GM23248 (cell line): ENCODE measurements at regions not wholly inside any gene's neighbourhood (a gene's known extent, or its start where the extent isn't known, plus 50 kb on each side); places are given as distances from the start of the nearest gene placed in this dataset.

Source experiments
- DNase-seq: peaks from one replicate; pipeline ENCODE4 v3.0.0-alpha.2; 2015
- H2AFZ ChIP-seq: fragments of 200-600 bp; sonication (generic); 2 replicates; pipeline ENCODE4 v1.6.1; 2016; ENCODE audit warnings: antibody characterized with exemption
- H3F3A ChIP-seq: fragments of 200-600 bp; sonication (generic); 2 replicates; pipeline ENCODE4 v1.6.1; 2016; ENCODE audit warnings: mild to moderate bottlenecking, antibody characterized with exemption, mixed run types; ENCODE audit not compliant: insufficient read depth
- H3K27ac ChIP-seq: fragments of 200-600 bp; sonication (generic); 2 replicates; pipeline ENCODE4 v1.5.1; 2016; ENCODE audit warnings: mild to moderate bottlenecking
- H3K27me3 ChIP-seq: fragments of 200-600 bp; sonication (generic); replicated peaks from 2 replicates; pipeline ENCODE4 v1.6.1; 2016; ENCODE audit warnings: mild to moderate bottlenecking; ENCODE audit not compliant: insufficient read depth
- H3K36me3 ChIP-seq: fragments of 200-600 bp; sonication (generic); 2 replicates; pipeline ENCODE4 v1.6.1; 2016; ENCODE audit warnings: low read depth, mild to moderate bottlenecking
- H3K4me1 ChIP-seq: fragments of 200-600 bp; sonication (generic); 2 replicates; pipeline ENCODE4 v1.6.1; 2016; ENCODE audit warnings: mild to moderate bottlenecking; ENCODE audit not compliant: insufficient read depth
- H3K4me2 ChIP-seq: fragments of 200-600 bp; sonication (generic); one replicate; pipeline ENCODE4 v1.6.1; 2016; ENCODE audit warnings: mild to moderate bottlenecking; ENCODE audit not compliant: unreplicated experiment
- H3K4me3 ChIP-seq: fragments of 200-600 bp; sonication (generic); 2 replicates; pipeline ENCODE4 v1.5.1; 2016; ENCODE audit warnings: mild to moderate bottlenecking
- H3K79me2 ChIP-seq: fragments of 200-600 bp; sonication (generic); 2 replicates; pipeline ENCODE4 v1.6.1; 2016; ENCODE audit warnings: mild to moderate bottlenecking; ENCODE audit not compliant: insufficient read depth
- H3K9ac ChIP-seq: fragments of 200-600 bp; sonication (generic); 2 replicates; pipeline ENCODE4 v1.6.1; 2016; ENCODE audit warnings: mild to moderate bottlenecking
- H3K9me2 ChIP-seq: fragments of 200-600 bp; sonication (generic); 2 replicates; pipeline ENCODE4 v1.6.1; 2016; ENCODE audit warnings: mixed run types, mild to moderate bottlenecking, moderate library complexity; ENCODE audit not compliant: insufficient read depth
- H3K9me3 ChIP-seq: fragments of 200-600 bp; sonication (generic); one replicate; pipeline ENCODE4 v1.6.1; 2017; ENCODE audit warnings: low read depth
- H4K20me1 ChIP-seq: fragments of 200-600 bp; sonication (generic); 2 replicates; pipeline ENCODE4 v1.6.0; 2016; ENCODE audit not compliant: insufficient read depth
- EZH2 ChIP-seq: fragments of 200-600 bp; sonication (generic); IDR thresholded peaks from 2 replicates; pipeline ENCODE4 v1.6.1; 2018; ENCODE audit warnings: antibody characterized with exemption, mild to moderate bottlenecking; ENCODE audit not compliant: insufficient read depth, poor library complexity, severe bottlenecking
- EZH2phosphoT487 ChIP-seq: fragments of 200-600 bp; sonication (generic); IDR thresholded peaks from 2 replicates; pipeline ENCODE4 v1.6.1; 2018; ENCODE audit warnings: antibody characterized with exemption, moderate library complexity, mild to moderate bottlenecking, low read depth; ENCODE audit not compliant: insufficient read depth
- WGBS, 2 experiments: methylation state at CpG; one replicate each; pipeline ENCODE4 v1.1.6; 2015 to 2017; ENCODE audit warnings: low lambda C conversion rate in 2 of 2, low coverage in 1 of 2; ENCODE audit errors: missing lambda C conversion rate in 2 of 2; 5-methylcytosine and 5-hydroxymethylcytosine counted together
- in situ Hi-C: fragments of 300-500 bp; cut with MboI; formaldehyde crosslinking; loops from 2 replicates; pipeline ENCODE4 v1.15.0; 2020

DNA sequence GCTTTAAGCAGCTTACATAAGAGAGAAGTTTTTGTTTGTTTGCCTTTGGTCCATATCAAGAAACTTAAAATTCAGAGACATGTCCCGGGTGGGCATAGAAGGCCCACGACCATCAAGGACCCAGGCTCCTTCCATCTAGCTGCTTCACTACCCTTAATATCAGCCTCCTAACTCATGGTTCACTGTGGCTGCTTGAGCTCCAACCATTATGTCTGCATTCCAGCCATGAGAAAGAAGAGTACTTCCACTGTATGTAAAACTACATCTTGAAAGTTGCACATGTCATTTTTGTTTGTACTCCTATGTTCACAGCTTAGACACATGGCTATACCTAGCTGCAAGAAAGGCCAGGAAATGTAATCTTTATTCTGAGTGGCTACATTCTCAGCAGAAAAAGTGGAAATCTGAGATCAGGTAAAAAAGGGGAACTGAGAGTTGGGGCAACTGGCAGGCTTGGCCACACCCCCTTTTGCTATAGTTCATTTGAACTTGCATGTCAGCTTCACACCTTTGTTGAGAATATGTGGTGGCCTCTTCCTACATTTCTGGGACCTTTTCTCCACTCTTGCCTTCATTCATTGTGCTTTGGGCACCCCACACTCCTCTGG lies 81.3 kb upstream of the TP53I11 start:
- no peak for DNase-seq
- no peak overlapping the region for H3K27ac ChIP-seq
- no peaks in the 10 kb centered on the region for H3K79me2 ChIP-seq
- no peak for TF ChIP-seq EZH2
- TF ChIP-seq EZH2phosphoT487: no peak
- H3K4me3 ChIP-seq: no peak overlapping the region
- no peak overlapping the region for H3K9ac ChIP-seq
- H3K4me1 ChIP-seq: no peaks in the 10 kb centered on the region
- no peaks in the 10 kb centered on the region for H3K9me2 ChIP-seq
- H2AFZ ChIP-seq: no peak overlapping the region
- in situ Hi-C loops: no loop called here
- no peak overlapping the region for H3K4me2 ChIP-seq
- no peaks in the 10 kb centered on the region for H3K9me3 ChIP-seq
- WGBS, 2 experiments: 71 to 85% methylated on average over 2 of the region's 2 CpGs
- no peaks in the 10 kb centered on the region for H3K36me3 ChIP-seq
- H4K20me1 ChIP-seq: no peaks in the 10 kb centered on the region
- H3K27me3 ChIP-seq: peaks cover 5% of the 10 kb centered on the region; the same call in 1 of the 2 replicates
- H3F3A ChIP-seq: no peaks in the 10 kb centered on the region

DNA sequence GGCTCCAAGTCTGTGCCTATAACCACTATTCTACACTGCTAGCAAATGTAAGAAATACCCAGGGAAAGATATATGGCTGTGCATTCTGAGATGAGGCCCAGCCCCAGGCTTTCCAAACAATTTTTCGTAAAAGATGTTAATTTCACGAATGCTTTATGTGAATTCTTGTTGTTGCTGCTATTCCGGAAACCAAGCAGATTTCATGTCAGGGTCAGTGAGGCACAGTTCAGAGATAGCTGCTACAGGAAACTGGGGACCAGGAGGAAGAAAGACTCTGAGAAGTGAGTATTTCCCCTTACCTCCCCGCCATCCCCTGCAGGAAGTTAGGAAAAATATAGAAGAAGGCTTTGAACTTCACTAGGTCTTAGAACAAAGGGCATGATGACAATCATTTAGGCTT lies 84.7 kb upstream of the TP53I11 start:
- TF ChIP-seq EZH2: no peak
- no peak for TF ChIP-seq EZH2phosphoT487
- H2AFZ ChIP-seq: no peak overlapping the region
- no peak overlapping the region for H3K27ac ChIP-seq
- DNase-seq: no peak
- no peak overlapping the region for H3K9ac ChIP-seq
- in situ Hi-C loops: no loop called here
- H3K9me2 ChIP-seq: no peaks in the 10 kb centered on the region
- 0 out of 2 replicates have a peak, but pooled peaks cover 5% of the 10 kb centered on the region for H3K27me3 ChIP-seq
- H3K4me1 ChIP-seq: no peaks in the 10 kb centered on the region
- H4K20me1 ChIP-seq: no peaks in the 10 kb centered on the region
- no peak overlapping the region for H3K4me3 ChIP-seq
- H3F3A ChIP-seq: no peaks in the 10 kb centered on the region
- no peaks in the 10 kb centered on the region for H3K9me3 ChIP-seq
- 84 to 88% methylated on average over 4 of the region's 4 CpGs for WGBS, 2 experiments
- no peak overlapping the region for H3K4me2 ChIP-seq
- H3K79me2 ChIP-seq: no peaks in the 10 kb centered on the region
- H3K36me3 ChIP-seq: no peaks in the 10 kb centered on the region

DNA sequence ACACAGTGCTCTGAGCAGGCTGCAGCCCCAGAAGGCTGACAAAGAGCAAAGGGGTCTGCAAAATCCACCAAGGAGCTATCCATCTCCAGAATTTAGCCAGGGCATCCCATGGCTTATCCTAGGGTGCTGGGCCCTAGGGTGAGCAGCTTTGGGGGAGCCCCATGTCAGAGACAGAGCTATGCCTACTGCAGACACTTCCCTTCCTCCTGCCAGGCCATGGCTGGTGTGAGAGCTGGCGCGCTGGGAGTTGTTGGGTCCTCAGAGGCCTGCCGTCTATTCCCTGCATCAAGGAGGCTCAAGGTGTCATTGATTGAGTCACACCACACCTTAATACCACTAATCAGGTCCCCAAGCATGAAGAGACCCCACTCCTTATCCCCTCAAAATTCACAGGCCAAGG lies 85.3 kb upstream of the TP53I11 start:
- Histone ChIP-seq H4K20me1 (no peaks in the 10 kb centered on the region), H3K4me2 (no peak overlapping the region), H3K27me3 (0 out of 2 replicates have a peak, but pooled peaks cover 5% of the 10 kb centered on the region), H3K79me2 (no peaks in the 10 kb centered on the region), H3K36me3 (no peaks in the 10 kb centered on the region), H2AFZ (no peak overlapping the region), H3K27ac (no peak overlapping the region), H3K4me3 (no peak overlapping the region), H3K9me3 (no peaks in the 10 kb centered on the region), H3K9me2 (no peaks in the 10 kb centered on the region), H3F3A (no peaks in the 10 kb centered on the region), H3K4me1 (no peaks in the 10 kb centered on the region), H3K9ac (no peak overlapping the region)
- 87 to 100% methylated on average over 3 of the region's 3 CpGs for WGBS, 2 experiments
- no peak for TF ChIP-seq EZH2
- TF ChIP-seq EZH2phosphoT487: no peak
- no peak for DNase-seq
- in situ Hi-C loops: no loop called here

DNA sequence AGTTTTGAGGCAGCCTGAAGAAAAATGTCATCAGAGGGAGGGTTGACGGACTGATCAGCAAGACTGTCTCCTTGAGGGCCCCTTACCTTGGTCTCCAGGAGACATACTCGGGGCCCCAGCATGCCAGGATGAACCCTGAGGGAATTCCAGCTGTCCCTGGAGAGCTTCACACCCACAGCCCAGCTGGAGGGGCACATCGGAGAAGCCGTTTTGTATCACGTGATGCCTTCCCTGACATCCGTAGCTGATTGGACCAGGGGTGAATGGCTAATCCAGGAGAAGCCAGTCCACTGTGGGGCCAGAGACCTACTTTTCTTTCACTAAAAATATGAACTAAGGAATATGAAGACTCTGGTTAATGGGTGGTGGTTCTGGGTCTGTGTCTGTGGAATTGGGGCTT lies 86.0 kb upstream of the TP53I11 start:
- TF ChIP-seq EZH2: no peak
- no peak for TF ChIP-seq EZH2phosphoT487
- H3F3A ChIP-seq: no peaks in the 10 kb centered on the region
- H2AFZ ChIP-seq: no peak overlapping the region
- no peaks in the 10 kb centered on the region for H3K36me3 ChIP-seq
- H3K4me2 ChIP-seq: no peak overlapping the region
- H3K9me2 ChIP-seq: no peaks in the 10 kb centered on the region
- no peaks in the 10 kb centered on the region for H3K27me3 ChIP-seq
- in situ Hi-C loops: no loop called here
- H3K4me1 ChIP-seq: no peaks in the 10 kb centered on the region
- no peak for DNase-seq
- H4K20me1 ChIP-seq: no peaks in the 10 kb centered on the region
- no peaks in the 10 kb centered on the region for H3K9me3 ChIP-seq
- H3K4me3 ChIP-seq: no peak overlapping the region
- no peak overlapping the region for H3K27ac ChIP-seq
- no peaks in the 10 kb centered on the region for H3K79me2 ChIP-seq
- H3K9ac ChIP-seq: no peak overlapping the region
- 51% methylated on average over 6 of the region's 6 CpGs for WGBS, 2 experiments

DNA sequence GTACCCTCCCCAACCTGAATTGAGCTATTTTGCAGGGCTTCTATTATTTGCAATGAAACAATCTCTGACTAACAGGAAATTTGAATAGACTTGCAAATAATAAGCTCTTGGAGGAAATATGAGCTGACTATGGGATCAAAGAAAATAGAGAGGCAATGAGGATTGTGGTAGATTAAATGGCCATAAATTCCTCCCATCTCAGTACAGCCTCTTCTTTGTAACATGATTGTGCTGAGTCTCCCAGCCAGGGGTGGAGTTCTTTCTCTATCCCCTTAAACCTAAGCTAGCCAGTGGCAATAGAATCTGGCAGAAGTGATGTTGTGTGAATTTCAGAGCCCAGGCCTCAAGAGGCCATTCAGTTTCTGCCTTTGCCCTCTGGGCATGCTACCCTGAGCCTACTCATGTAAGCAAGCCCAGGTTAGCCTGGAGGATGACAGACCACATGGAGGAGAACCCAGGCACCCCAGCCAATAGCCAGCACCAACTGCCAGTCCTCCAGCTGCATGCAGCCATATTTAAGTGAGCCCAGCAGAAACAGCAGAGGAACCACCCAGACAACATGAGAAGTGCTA lies 86.8 kb upstream of the TP53I11 start:
- Histone ChIP-seq H3K9ac (no peak overlapping the region), H3F3A (no peaks in the 10 kb centered on the region), H4K20me1 (no peaks in the 10 kb centered on the region), H3K9me3 (no peaks in the 10 kb centered on the region), H3K4me3 (no peak overlapping the region), H3K4me1 (no peaks in the 10 kb centered on the region), H3K79me2 (no peaks in the 10 kb centered on the region), H3K27me3 (no peaks in the 10 kb centered on the region), H3K4me2 (no peak overlapping the region), H3K9me2 (no peaks in the 10 kb centered on the region), H3K36me3 (no peaks in the 10 kb centered on the region), H2AFZ (no peak overlapping the region), H3K27ac (no peak overlapping the region)
- DNase-seq: no peak
- TF ChIP-seq EZH2phosphoT487 (no peak), EZH2 (no peak)
- in situ Hi-C loops: no loop called here
